Fibroblast of lung (primary cell): ENCODE measurements at regions not wholly inside any gene's neighbourhood (a gene's known extent, or its start where the extent isn't known, plus 50 kb on each side); places are given as distances from the start of the nearest gene placed in this dataset.

Experiments used
- EZH2 ChIP-seq: IDR thresholded peaks from 2 replicates; pipeline ENCODE4 v1.5.1; 2012; ENCODE audit warnings: low read length, control low read depth, mild to moderate bottlenecking; ENCODE audit errors: missing control alignments
- TF ChIP-seq, protein P1 (sequence below), 2 donors: IDR thresholded peaks in 1 of 2; conservative IDR thresholded peaks in 1 of 2; 1 replicate in 1 of 2; 2 replicates in 1 of 2; pipeline ENCODE4 v1.5.1; 2011 to 2012; ENCODE audit warnings: low read length in 2 of 2, control low read depth in 1 of 2, inconsistent platforms in 1 of 2, low read depth in 1 of 2, mild to moderate bottlenecking in 1 of 2

DNA sequence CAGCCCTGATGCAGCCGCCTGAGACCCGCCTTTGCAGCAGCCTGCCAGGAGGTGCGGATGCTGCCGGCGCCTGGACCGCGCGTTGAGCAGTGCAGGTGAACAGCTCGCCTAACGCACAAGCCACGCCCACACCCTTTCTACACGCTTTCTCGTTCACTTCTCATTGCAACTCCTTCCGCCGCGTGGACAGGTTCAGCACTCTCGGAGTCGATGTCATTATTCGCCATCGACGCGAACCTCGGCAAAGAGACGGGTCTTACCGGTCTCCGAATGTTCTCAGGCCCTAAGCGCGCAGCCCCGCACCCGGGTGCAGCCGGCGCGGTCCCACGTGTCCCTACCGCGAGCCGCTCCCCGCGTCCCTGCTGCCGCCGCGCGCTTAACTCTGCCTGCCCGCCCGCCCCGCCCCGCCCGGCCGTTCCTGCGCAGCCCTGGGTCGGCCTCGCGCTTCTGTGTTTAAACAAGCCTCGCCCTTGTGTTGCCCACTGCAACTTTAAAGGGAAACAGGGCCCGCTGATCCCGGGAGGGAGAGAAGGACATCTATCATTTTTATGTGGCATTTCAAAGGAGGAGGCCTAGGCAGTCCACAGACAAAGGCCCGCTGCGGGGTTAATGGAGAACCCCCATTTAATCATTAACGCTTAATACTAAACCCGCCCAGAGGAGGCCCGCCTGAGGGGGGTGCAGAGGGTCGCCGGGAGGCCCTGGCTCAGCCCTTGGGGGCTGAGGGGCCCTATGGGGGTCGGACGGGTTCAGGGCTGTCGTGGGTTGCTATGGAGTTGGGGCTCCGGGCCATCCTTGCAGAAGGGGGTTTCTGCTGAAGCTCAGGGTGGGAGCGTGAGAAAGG, 128.5 kb downstream of the WDR11 start:
- TF ChIP-seq, protein P1, sequence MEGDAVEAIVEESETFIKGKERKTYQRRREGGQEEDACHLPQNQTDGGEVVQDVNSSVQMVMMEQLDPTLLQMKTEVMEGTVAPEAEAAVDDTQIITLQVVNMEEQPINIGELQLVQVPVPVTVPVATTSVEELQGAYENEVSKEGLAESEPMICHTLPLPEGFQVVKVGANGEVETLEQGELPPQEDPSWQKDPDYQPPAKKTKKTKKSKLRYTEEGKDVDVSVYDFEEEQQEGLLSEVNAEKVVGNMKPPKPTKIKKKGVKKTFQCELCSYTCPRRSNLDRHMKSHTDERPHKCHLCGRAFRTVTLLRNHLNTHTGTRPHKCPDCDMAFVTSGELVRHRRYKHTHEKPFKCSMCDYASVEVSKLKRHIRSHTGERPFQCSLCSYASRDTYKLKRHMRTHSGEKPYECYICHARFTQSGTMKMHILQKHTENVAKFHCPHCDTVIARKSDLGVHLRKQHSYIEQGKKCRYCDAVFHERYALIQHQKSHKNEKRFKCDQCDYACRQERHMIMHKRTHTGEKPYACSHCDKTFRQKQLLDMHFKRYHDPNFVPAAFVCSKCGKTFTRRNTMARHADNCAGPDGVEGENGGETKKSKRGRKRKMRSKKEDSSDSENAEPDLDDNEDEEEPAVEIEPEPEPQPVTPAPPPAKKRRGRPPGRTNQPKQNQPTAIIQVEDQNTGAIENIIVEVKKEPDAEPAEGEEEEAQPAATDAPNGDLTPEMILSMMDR (conservative IDR thresholded peaks at IDR 0.05 in 1 of 2, IDR thresholded peaks at IDR 0.05 in 1 of 2; ENCODE audit: low read depth in 1 of 2, low read length in 2 of 2) = no peak
- TF ChIP-seq EZH2 = peak; percentile 39
